ENCODE measurements at regions not wholly inside any gene's neighbourhood (a gene's known extent, or its start where the extent isn't known, plus 50 kb on each side); places are given as distances from the start of the nearest gene placed in this dataset.
"Not testable (repeated sequence)": the region's sequence is repeated elsewhere in the genome, so short reads cannot be mapped to it uniquely, and the experiment has no call there.

DNA sequence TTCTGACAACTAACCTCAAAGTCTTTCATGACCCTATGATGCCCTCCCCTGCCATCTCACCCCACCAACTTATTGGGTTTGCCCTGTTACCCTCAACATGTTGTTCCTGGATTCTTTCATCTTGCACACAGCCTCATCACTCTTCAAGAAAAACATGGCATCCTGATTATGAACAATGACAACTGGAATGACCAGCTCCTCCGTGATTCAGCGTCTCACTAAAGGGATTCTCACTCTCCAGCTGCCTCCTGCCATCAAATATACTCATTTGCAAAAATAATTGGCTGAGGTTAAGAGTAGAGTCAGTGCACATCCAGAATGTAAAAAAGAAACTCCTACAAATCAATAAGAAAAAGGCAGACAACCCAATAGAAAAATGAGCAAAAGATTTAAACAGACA, 59.7 kb upstream of the MDGA1 start:
- Histone ChIP-seq H2AFZ (no peak overlapping the region), H3F3A (ENCODE audit: insufficient read depth) (no peaks in the 10 kb centered on the region), H3K4me1 (ENCODE audit: insufficient read depth) (no peaks in the 10 kb centered on the region), H4K20me1 (ENCODE audit: insufficient read depth) (no peaks in the 10 kb centered on the region), H3K79me2 (ENCODE audit: insufficient read depth) (no peaks in the 10 kb centered on the region), H3K27me3 (replicated peaks; ENCODE audit: insufficient read depth) (peaks cover 8% of the 10 kb centered on the region; the same call in 1 of the 2 replicates), H3K4me3 (no peak overlapping the region), H3K9me2 (ENCODE audit: insufficient read depth) (no peaks in the 10 kb centered on the region), H3K4me2 (ENCODE audit: unreplicated experiment) (no peak overlapping the region), H3K27ac (no peak overlapping the region), H3K9me3 (ENCODE audit: low read depth) (no peaks in the 10 kb centered on the region), H3K9ac (no peak overlapping the region), H3K36me3 (ENCODE audit: low read depth) (no peaks in the 10 kb centered on the region)
- in situ Hi-C loops (cut with MboI) = no loop called here
- TF ChIP-seq EZH2 (IDR thresholded peaks at IDR 0.05; ENCODE audit: insufficient read depth, poor library complexity, severe bottlenecking) = no peak
- TF ChIP-seq EZH2phosphoT487 (IDR thresholded peaks at IDR 0.05; ENCODE audit: insufficient read depth, low read depth) = no peak
- no peak for DNase-seq
- 90 to 97% methylated on average over 2 of the region's 2 CpGs for WGBS, 2 experiments (ENCODE audit: low coverage in 1 of 2, low lambda C conversion rate in 2 of 2, missing lambda C conversion rate in 2 of 2)

DNA sequence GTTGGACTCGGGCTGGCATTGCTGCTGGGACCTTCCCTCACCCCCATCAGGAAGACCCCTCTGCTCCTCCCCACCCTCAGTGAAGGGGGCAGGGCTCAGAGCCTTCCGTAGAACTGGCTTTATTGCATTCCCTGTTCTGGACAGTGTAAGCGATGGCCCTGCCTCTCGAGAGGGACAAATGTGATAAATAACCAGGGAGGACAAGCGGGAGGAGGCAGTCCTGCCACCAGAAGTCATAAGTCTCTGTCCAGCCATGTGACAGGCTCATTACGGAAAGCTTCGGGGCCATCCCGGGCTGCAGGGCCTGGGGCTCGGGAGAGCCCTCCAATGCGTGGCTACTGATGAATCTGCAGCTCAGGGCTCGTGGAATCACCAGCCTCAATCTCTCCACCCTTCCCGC, 58.5 kb upstream of the MDGA1 start:
- Histone ChIP-seq H3K4me2 (ENCODE audit: unreplicated experiment) (no peak overlapping the region), H3K9me2 (ENCODE audit: insufficient read depth) (no peaks in the 10 kb centered on the region), H3K27me3 (replicated peaks; ENCODE audit: insufficient read depth) (peaks cover 9% of the 10 kb centered on the region; the same call in 1 of the 2 replicates), H3K27ac (no peak overlapping the region), H3K4me1 (ENCODE audit: insufficient read depth) (no peaks in the 10 kb centered on the region), H4K20me1 (ENCODE audit: insufficient read depth) (no peaks in the 10 kb centered on the region), H3K9me3 (ENCODE audit: low read depth) (no peaks in the 10 kb centered on the region), H3K9ac (no peak overlapping the region), H3K36me3 (ENCODE audit: low read depth) (no peaks in the 10 kb centered on the region), H2AFZ (no peak overlapping the region), H3K79me2 (ENCODE audit: insufficient read depth) (no peaks in the 10 kb centered on the region), H3K4me3 (no peak overlapping the region), H3F3A (ENCODE audit: insufficient read depth) (no peaks in the 10 kb centered on the region)
- TF ChIP-seq EZH2 (IDR thresholded peaks at IDR 0.05; ENCODE audit: insufficient read depth, poor library complexity, severe bottlenecking) = no peak
- TF ChIP-seq EZH2phosphoT487 (IDR thresholded peaks at IDR 0.05; ENCODE audit: insufficient read depth, low read depth) = no peak
- in situ Hi-C loops (cut with MboI) = no loop called here
- 48 to 49% methylated on average over 12 of the region's 12 CpGs for WGBS, 2 experiments (ENCODE audit: low coverage in 1 of 2, low lambda C conversion rate in 2 of 2, missing lambda C conversion rate in 2 of 2)
- DNase-seq = no peak

- Histone ChIP-seq H3K36me3 (ENCODE audit: low read depth) (no peaks in the 10 kb centered on the region), H3K9ac (no peak overlapping the region), H3K4me3 (no peak overlapping the region), H3K4me1 (ENCODE audit: insufficient read depth) (no peaks in the 10 kb centered on the region), H4K20me1 (ENCODE audit: insufficient read depth) (no peaks in the 10 kb centered on the region), H3K9me3 (ENCODE audit: low read depth) (no peaks in the 10 kb centered on the region), H3K27me3 (replicated peaks; ENCODE audit: insufficient read depth) (peaks cover 13% of the 10 kb centered on the region; the same call in 1 of the 2 replicates), H3K79me2 (ENCODE audit: insufficient read depth) (no peaks in the 10 kb centered on the region), H3K4me2 (ENCODE audit: unreplicated experiment) (no peak overlapping the region), H3F3A (ENCODE audit: insufficient read depth) (no peaks in the 10 kb centered on the region), H3K9me2 (ENCODE audit: insufficient read depth) (no peaks in the 10 kb centered on the region), H2AFZ (no peak overlapping the region), H3K27ac (no peak overlapping the region)
- in situ Hi-C loops (cut with MboI) = no loop called here
- TF ChIP-seq EZH2 (IDR thresholded peaks at IDR 0.05; ENCODE audit: insufficient read depth, poor library complexity, severe bottlenecking) (no peak), EZH2phosphoT487 (IDR thresholded peaks at IDR 0.05; ENCODE audit: insufficient read depth, low read depth) (no peak)
- WGBS, 2 experiments (ENCODE audit: low coverage in 1 of 2, low lambda C conversion rate in 2 of 2, missing lambda C conversion rate in 2 of 2) = 87 to 93% methylated on average over 2 of the region's 2 CpGs
- no peak for DNase-seq
Measured at GRCh38 chr6:37752718-37753117, 55.0 kb upstream of the MDGA1 start.

- H3F3A ChIP-seq (ENCODE audit: insufficient read depth); H3K79me2 ChIP-seq (ENCODE audit: insufficient read depth); H4K20me1 ChIP-seq (ENCODE audit: insufficient read depth); in situ Hi-C loops (cut with MboI); H3K27ac ChIP-seq; H2AFZ ChIP-seq; H3K9me3 ChIP-seq (ENCODE audit: low read depth); H3K9me2 ChIP-seq (ENCODE audit: insufficient read depth); H3K4me1 ChIP-seq (ENCODE audit: insufficient read depth); H3K4me2 ChIP-seq (ENCODE audit: unreplicated experiment); H3K36me3 ChIP-seq (ENCODE audit: low read depth); H3K4me3 ChIP-seq; H3K9ac ChIP-seq; DNase-seq: not testable (repeated sequence)
- 44 to 46% methylated on average over 5 of the region's 5 CpGs for WGBS, 2 experiments (ENCODE audit: low coverage in 1 of 2, low lambda C conversion rate in 2 of 2, missing lambda C conversion rate in 2 of 2)
- H3K27me3 ChIP-seq (replicated peaks; ENCODE audit: insufficient read depth) = 0 out of 2 replicates have a peak, but pooled peaks cover 13% of the 10 kb centered on the region
Measured at GRCh38 chr6:37749367-37749766, 51.7 kb upstream of the MDGA1 start.

DNA sequence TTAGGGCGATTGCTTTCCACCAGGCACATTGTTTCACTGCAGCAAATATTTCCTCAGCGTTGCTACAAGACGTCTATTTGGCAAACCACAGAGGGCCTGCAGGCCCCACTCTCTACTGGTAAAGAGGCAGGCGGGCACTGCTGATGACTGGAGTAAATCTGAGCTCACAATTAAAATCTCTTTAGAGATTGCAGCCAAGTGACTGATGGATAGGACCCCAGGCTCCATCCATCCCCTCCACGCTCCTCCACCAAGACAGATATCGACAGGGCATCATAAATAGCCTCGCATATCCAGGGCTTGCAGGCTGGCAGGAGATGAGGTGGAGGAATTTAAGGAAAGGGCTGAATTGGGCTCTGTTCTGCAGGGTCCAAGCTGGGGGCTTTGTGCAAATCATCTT, 50.4 kb upstream of the MDGA1 start:
- Histone ChIP-seq H3F3A (ENCODE audit: insufficient read depth) (no peaks in the 10 kb centered on the region), H3K27me3 (replicated peaks; ENCODE audit: insufficient read depth) (peaks cover 13% of the 10 kb centered on the region; the same call in 1 of the 2 replicates), H3K27ac (no peak overlapping the region), H3K9me2 (ENCODE audit: insufficient read depth) (no peaks in the 10 kb centered on the region), H3K36me3 (ENCODE audit: low read depth) (no peaks in the 10 kb centered on the region), H4K20me1 (ENCODE audit: insufficient read depth) (no peaks in the 10 kb centered on the region), H3K4me2 (ENCODE audit: unreplicated experiment) (no peak overlapping the region), H3K9ac (no peak overlapping the region), H2AFZ (no peak overlapping the region), H3K4me1 (ENCODE audit: insufficient read depth) (no peaks in the 10 kb centered on the region), H3K4me3 (no peak overlapping the region), H3K9me3 (ENCODE audit: low read depth) (no peaks in the 10 kb centered on the region), H3K79me2 (ENCODE audit: insufficient read depth) (no peaks in the 10 kb centered on the region)
- 77 to 82% methylated on average over 7 of the region's 7 CpGs for WGBS, 2 experiments (ENCODE audit: low coverage in 1 of 2, low lambda C conversion rate in 2 of 2, missing lambda C conversion rate in 2 of 2)
- TF ChIP-seq EZH2 (IDR thresholded peaks at IDR 0.05; ENCODE audit: insufficient read depth, poor library complexity, severe bottlenecking) (no peak), EZH2phosphoT487 (IDR thresholded peaks at IDR 0.05; ENCODE audit: insufficient read depth, low read depth) (no peak)
- no peak for DNase-seq
- in situ Hi-C loops (cut with MboI) = no loop called here

Data from GM23248 (cell line).